ENCODE measurements at regions not wholly inside any gene's neighbourhood (a gene's known extent, or its start where the extent isn't known, plus 50 kb on each side); places are given as distances from the start of the nearest gene placed in this dataset.

DNA sequence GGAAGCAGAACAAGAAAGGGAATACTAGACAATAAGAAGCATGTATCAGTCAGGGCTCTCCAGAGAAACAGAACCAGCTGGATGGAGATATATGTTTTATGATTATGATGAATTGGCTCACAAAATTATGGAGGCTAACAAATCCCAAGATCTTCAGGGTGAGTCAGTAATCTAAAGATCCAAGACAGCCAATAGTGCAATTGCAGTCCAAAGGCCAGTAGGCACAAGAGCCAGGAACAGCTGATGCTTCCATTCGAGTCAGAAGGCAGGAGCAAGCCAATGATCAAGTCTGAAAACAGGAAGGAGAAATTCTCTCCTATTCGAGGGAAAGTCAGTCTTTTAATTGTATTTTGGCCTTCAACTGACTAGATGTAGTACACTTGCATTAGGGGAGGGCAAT lies 164.9 kb upstream of the ST8SIA2 start:
- Histone ChIP-seq H3K9ac (ENCODE audit: control insufficient read depth, insufficient read depth, low read length) (no peak overlapping the region), H3K4me3 (no peak overlapping the region), H3K27ac (ENCODE audit: control insufficient read depth, insufficient read depth) (no peak overlapping the region), H3K79me2 (ENCODE audit: control insufficient read depth, insufficient read depth, low read length) (no peaks in the 10 kb centered on the region), H4K20me1 (ENCODE audit: control insufficient read depth, insufficient read depth) (no peaks in the 10 kb centered on the region), H3K4me1 (ENCODE audit: control insufficient read depth, insufficient read depth, low read length) (no peaks in the 10 kb centered on the region), H3K9me3 (replicated peaks; ENCODE audit: control insufficient read depth, insufficient read depth, low read length) (no peaks in the 10 kb centered on the region; the same call in 2 of the 3 replicates), H3K36me3 (ENCODE audit: control insufficient read depth in 2 of 2, insufficient read depth in 2 of 2, low read length in 1 of 2) (no peaks in the 10 kb centered on the region), H3K27me3 (replicated peaks in 1 of 2; ENCODE audit: control insufficient read depth in 2 of 2, insufficient read depth in 2 of 2, low read length in 1 of 2) (no peaks in the 10 kb centered on the region), H3K4me2 (ENCODE audit: control insufficient read depth, insufficient read depth) (no peak overlapping the region), H2AFZ (ENCODE audit: control insufficient read depth, low read depth, low read length) (no peak overlapping the region)
- BruUV-seq (replicated peaks): no TSS peak
- POLR2A ChIA-PET: no interaction called here
- FAIRE-seq (no peak), DNase-seq (ENCODE audit: low read depth, low spot score) (no peak), ATAC-seq (no peak)
- SMC1A ChIA-PET (ENCODE audit: uncharacterized antibody, unreplicated experiment): interaction anchor here (0.7 kb wide), 1 partner anchor 9 kb away, joined by 3 read pairs; no protein-coding TSS in a partner anchor
- intact Hi-C loops (cut with micrococcal nuclease; ENCODE audit: unreplicated experiment) (no loop called here), in situ Hi-C loops (cut with MboI) (loop anchor here (5.0 kb wide), 1 partner anchor 132 kb away; no protein-coding TSS in a partner anchor)
- WGBS (ENCODE audit: insufficient coverage, insufficient replicate concordance, low lambda C conversion rate, missing lambda C conversion rate): 3% methylated on average over 2 of the region's 2 CpGs
- RAD21 ChIA-PET (ENCODE audit: unreplicated experiment): interaction anchor here (0.5 to 0.9 kb wide), 3 partner anchors 119 to 130 kb away, joined by 3 to 4 read pairs (median 4); no protein-coding TSS in a partner anchor
- CTCF ChIA-PET: interaction anchor here (1.7 kb wide), 1 partner anchor 10 kb away, joined by 5 read pairs; no protein-coding TSS in a partner anchor
- TF ChIP-seq, protein P1, sequence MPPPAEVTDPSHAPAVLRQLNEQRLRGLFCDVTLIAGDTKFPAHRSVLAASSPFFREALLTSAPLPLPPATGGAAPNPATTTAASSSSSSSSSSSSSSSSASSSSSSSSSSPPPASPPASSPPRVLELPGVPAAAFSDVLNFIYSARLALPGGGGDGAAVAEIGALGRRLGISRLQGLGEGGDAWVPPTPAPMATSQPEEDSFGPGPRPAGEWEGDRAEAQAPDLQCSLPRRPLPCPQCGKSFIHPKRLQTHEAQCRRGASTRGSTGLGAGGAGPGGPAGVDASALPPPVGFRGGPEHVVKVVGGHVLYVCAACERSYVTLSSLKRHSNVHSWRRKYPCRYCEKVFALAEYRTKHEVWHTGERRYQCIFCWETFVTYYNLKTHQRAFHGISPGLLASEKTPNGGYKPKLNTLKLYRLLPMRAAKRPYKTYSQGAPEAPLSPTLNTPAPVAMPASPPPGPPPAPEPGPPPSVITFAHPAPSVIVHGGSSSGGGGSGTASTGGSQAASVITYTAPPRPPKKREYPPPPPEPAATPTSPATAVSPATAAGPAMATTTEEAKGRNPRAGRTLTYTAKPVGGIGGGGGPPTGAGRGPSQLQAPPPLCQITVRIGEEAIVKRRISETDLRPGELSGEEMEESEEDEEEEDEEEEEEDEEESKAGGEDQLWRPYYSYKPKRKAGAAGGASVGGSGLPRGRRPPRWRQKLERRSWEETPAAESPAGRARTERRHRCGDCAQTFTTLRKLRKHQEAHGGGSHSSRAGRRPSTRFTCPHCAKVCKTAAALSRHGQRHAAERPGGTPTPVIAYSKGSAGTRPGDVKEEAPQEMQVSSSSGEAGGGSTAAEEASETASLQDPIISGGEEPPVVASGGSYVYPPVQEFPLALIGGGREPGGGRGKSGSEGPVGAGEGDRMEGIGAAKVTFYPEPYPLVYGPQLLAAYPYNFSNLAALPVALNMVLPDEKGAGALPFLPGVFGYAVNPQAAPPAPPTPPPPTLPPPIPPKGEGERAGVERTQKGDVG (CRISPR knock-in tag; IDR thresholded peaks at IDR 0.05): no peak
- TF ChIP-seq MXI1 (IDR thresholded peaks at IDR 0.05; ENCODE audit: low read depth, low read length): no peak
- TF ChIP-seq, protein P2, sequence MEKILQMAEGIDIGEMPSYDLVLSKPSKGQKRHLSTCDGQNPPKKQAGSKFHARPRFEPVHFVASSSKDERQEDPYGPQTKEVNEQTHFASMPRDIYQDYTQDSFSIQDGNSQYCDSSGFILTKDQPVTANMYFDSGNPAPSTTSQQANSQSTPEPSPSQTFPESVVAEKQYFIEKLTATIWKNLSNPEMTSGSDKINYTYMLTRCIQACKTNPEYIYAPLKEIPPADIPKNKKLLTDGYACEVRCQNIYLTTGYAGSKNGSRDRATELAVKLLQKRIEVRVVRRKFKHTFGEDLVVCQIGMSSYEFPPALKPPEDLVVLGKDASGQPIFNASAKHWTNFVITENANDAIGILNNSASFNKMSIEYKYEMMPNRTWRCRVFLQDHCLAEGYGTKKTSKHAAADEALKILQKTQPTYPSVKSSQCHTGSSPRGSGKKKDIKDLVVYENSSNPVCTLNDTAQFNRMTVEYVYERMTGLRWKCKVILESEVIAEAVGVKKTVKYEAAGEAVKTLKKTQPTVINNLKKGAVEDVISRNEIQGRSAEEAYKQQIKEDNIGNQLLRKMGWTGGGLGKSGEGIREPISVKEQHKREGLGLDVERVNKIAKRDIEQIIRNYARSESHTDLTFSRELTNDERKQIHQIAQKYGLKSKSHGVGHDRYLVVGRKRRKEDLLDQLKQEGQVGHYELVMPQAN (conservative IDR thresholded peaks at IDR 0.05): no peak
- TF ChIP-seq NFYA (IDR thresholded peaks at IDR 0.05; ENCODE audit: borderline replicate concordance, low read depth, low read length): no peak
- TF ChIP-seq GABPA (IDR thresholded peaks at IDR 0.05; ENCODE audit: low read depth): no peak
- TF ChIP-seq EED (IDR thresholded peaks at IDR 0.05; ENCODE audit: low read depth): no peak
- TF ChIP-seq HDAC6 (IDR thresholded peaks at IDR 0.05; ENCODE audit: unreplicated experiment): no peak
- TF ChIP-seq POU2F2 (IDR thresholded peaks at IDR 0.05; ENCODE audit: borderline replicate concordance, low read depth, low read length): no peak
- TF ChIP-seq, protein P3, sequence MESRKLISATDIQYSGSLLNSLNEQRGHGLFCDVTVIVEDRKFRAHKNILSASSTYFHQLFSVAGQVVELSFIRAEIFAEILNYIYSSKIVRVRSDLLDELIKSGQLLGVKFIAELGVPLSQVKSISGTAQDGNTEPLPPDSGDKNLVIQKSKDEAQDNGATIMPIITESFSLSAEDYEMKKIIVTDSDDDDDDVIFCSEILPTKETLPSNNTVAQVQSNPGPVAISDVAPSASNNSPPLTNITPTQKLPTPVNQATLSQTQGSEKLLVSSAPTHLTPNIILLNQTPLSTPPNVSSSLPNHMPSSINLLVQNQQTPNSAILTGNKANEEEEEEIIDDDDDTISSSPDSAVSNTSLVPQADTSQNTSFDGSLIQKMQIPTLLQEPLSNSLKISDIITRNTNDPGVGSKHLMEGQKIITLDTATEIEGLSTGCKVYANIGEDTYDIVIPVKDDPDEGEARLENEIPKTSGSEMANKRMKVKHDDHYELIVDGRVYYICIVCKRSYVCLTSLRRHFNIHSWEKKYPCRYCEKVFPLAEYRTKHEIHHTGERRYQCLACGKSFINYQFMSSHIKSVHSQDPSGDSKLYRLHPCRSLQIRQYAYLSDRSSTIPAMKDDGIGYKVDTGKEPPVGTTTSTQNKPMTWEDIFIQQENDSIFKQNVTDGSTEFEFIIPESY (IDR thresholded peaks at IDR 0.05): no peak
- no peak for TF ChIP-seq MYB (IDR thresholded peaks at IDR 0.05; ENCODE audit: borderline replicate concordance, low read depth, low read length)
- no peak for TF ChIP-seq BACH1 (IDR thresholded peaks at IDR 0.05; ENCODE audit: borderline replicate concordance)
- no peak for TF ChIP-seq MTA3 (IDR thresholded peaks at IDR 0.05; ENCODE audit: borderline replicate concordance, low read length)
- TF ChIP-seq, protein P4, sequence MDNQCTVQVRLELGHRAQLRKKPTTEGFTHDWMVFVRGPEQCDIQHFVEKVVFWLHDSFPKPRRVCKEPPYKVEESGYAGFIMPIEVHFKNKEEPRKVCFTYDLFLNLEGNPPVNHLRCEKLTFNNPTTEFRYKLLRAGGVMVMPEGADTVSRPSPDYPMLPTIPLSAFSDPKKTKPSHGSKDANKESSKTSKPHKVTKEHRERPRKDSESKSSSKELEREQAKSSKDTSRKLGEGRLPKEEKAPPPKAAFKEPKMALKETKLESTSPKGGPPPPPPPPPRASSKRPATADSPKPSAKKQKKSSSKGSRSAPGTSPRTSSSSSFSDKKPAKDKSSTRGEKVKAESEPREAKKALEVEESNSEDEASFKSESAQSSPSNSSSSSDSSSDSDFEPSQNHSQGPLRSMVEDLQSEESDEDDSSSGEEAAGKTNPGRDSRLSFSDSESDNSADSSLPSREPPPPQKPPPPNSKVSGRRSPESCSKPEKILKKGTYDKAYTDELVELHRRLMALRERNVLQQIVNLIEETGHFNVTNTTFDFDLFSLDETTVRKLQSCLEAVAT (IDR thresholded peaks at IDR 0.05): no peak
- TF ChIP-seq SP1 (IDR thresholded peaks at IDR 0.05; ENCODE audit: low read depth, low read length): no peak
- TF ChIP-seq ZNF384 (IDR thresholded peaks at IDR 0.05; ENCODE audit: borderline replicate concordance, low read depth, low read length): no peak
- TF ChIP-seq IKZF1 (conservative IDR thresholded peaks at IDR 0.05): no peak
